ENCODE measurements at regions not wholly inside any gene's neighbourhood (a gene's known extent, or its start where the extent isn't known, plus 50 kb on each side); places are given as distances from the start of the nearest gene placed in this dataset.

GRCh38 chr7:22962775-22963350 lies 51.1 kb downstream of the HYCC1 start:
- in situ Hi-C loops (cut with HindIII; ENCODE audit: low sequenced_read_pairs) = no loop called here

- in situ Hi-C loops (cut with HindIII; ENCODE audit: low sequenced_read_pairs) = no loop called here
Observed at GRCh38 chr7:22958742-22959141, 55.2 kb downstream of the HYCC1 start.

- in situ Hi-C loops (cut with HindIII; ENCODE audit: low sequenced_read_pairs) = no loop called here
Observed at GRCh38 chr7:22954251-22954650, 59.7 kb downstream of the HYCC1 start.

GRCh38 chr7:22952306-22953015 lies 61.5 kb downstream of the HYCC1 start:
- in situ Hi-C loops (cut with HindIII; ENCODE audit: low sequenced_read_pairs) = no loop called here

GRCh38 chr7:22949944-22950343 lies 64.0 kb downstream of the HYCC1 start:
- in situ Hi-C loops (cut with HindIII; ENCODE audit: low sequenced_read_pairs) = no loop called here

- in situ Hi-C loops (cut with HindIII; ENCODE audit: low sequenced_read_pairs) = no loop called here
Observed at GRCh38 chr7:22949221-22949620, 64.7 kb downstream of the HYCC1 start.

GRCh38 chr7:22948770-22949169 lies 65.2 kb downstream of the HYCC1 start:
- in situ Hi-C loops (cut with HindIII; ENCODE audit: low sequenced_read_pairs) = no loop called here

- in situ Hi-C loops (cut with HindIII; ENCODE audit: low sequenced_read_pairs) = no loop called here
Observed at GRCh38 chr7:22945584-22945983, 68.3 kb downstream of the HYCC1 start.

GRCh38 chr7:22944510-22944909 lies 69.4 kb downstream of the HYCC1 start:
- in situ Hi-C loops (cut with HindIII; ENCODE audit: low sequenced_read_pairs) = no loop called here

GRCh38 chr7:22944022-22944421 lies 69.9 kb downstream of the HYCC1 start:
- in situ Hi-C loops (cut with HindIII; ENCODE audit: low sequenced_read_pairs) = no loop called here

- in situ Hi-C loops (cut with HindIII; ENCODE audit: low sequenced_read_pairs) = no loop called here
Observed at GRCh38 chr7:22942191-22942590, 71.7 kb downstream of the HYCC1 start.

GRCh38 chr7:22939842-22940241 lies 74.1 kb downstream of the HYCC1 start:
- in situ Hi-C loops (cut with HindIII; ENCODE audit: low sequenced_read_pairs) = no loop called here

- in situ Hi-C loops (cut with HindIII; ENCODE audit: low sequenced_read_pairs) = no loop called here
Observed at GRCh38 chr7:22937946-22938345, 76.0 kb downstream of the HYCC1 start.

- in situ Hi-C loops (cut with HindIII; ENCODE audit: low sequenced_read_pairs) = no loop called here
Observed at GRCh38 chr7:22936246-22936645, 77.7 kb downstream of the HYCC1 start.

- in situ Hi-C loops (cut with HindIII; ENCODE audit: low sequenced_read_pairs) = no loop called here
Observed at GRCh38 chr7:22935269-22935668, 78.7 kb downstream of the HYCC1 start.

GRCh38 chr7:22934473-22935065 lies 79.4 kb downstream of the HYCC1 start:
- in situ Hi-C loops (cut with HindIII; ENCODE audit: low sequenced_read_pairs) = no loop called here

GRCh38 chr7:22934023-22934422 lies 79.9 kb downstream of the HYCC1 start:
- in situ Hi-C loops (cut with HindIII; ENCODE audit: low sequenced_read_pairs) = no loop called here

GRCh38 chr7:22932896-22933295 lies 81.0 kb downstream of the HYCC1 start:
- in situ Hi-C loops (cut with HindIII; ENCODE audit: low sequenced_read_pairs) = no loop called here

GRCh38 chr7:22931011-22931410 lies 82.9 kb downstream of the HYCC1 start:
- in situ Hi-C loops (cut with HindIII; ENCODE audit: low sequenced_read_pairs) = no loop called here

GRCh38 chr7:22922307-22922706 lies 91.6 kb downstream of the HYCC1 start:
- in situ Hi-C loops (cut with HindIII; ENCODE audit: low sequenced_read_pairs) = no loop called here

- in situ Hi-C loops (cut with HindIII; ENCODE audit: low sequenced_read_pairs) = no loop called here
Observed at GRCh38 chr7:22921386-22922086, 92.4 kb downstream of the HYCC1 start.

GRCh38 chr7:22920672-22921071 lies 93.3 kb downstream of the HYCC1 start:
- in situ Hi-C loops (cut with HindIII; ENCODE audit: low sequenced_read_pairs) = no loop called here
